DMS79 (cell line): ENCODE measurements at regions not wholly inside any gene's neighbourhood (a gene's known extent, or its start where the extent isn't known, plus 50 kb on each side); places are given as distances from the start of the nearest gene placed in this dataset.
"Not testable (repeated sequence)": the region's sequence is repeated elsewhere in the genome, so short reads cannot be mapped to it uniquely, and the experiment has no call there.

Source experiments
- DNase-seq: peaks from one replicate; lab custom pipeline; 2025; lab: John Stamatoyannopoulos, UW

DNA sequence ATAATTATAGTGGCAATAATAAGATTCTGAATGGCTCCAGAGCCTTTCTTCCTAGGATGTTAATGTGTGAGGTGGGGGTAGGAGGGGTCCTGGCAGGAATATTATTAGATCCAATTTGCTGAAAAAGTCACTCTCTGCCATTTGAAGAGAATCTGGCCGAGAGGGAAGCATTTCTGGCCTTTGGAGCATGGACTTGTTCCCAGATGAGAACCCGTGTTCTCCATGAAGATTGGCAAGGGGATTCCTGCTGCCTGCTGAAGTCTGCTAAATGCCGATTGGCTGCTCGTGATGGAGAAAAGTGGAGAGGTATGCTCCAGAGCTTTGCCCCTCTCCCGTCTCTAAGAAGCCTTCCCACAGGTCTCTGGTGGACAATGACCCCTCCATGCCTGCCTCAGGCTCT lies 135.6 kb downstream of the TRIM43 start:
- not testable (repeated sequence) for DNase-seq

DNA sequence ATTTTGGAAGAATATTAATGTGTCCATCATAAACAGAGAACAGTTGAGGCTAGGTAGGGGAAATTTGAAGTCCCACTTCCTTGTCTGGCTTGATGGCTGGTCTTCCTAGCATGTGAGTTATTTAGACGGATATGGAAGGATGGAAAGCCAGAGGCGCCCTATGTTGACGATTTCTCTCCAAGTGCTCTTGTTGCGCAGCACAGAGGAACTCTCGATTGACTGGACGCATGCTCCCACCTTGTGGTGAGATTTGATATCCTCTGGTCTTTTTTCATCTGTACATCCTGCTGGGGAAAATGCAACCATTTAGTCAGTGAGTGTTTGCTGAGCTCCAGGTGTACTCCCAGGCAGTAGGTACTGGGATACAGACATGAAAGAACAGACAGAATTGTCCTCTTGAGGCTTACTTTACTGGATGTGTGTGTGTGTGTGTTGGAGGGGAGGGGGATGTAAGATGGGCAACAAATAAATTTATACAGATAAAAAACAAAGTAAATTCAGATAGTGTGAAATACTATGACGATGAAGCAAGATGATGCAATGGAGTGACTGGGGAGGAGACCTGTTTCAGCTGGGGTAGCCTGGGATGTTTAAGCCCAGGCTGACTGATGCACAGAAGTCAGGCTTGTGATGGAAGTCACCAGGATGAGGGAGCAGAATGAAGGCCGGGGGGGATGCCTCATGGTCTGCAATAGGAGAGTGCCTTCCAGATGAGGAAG lies 137.2 kb downstream of the TRIM43 start:
- peak; percentile 51 for DNase-seq

DNA sequence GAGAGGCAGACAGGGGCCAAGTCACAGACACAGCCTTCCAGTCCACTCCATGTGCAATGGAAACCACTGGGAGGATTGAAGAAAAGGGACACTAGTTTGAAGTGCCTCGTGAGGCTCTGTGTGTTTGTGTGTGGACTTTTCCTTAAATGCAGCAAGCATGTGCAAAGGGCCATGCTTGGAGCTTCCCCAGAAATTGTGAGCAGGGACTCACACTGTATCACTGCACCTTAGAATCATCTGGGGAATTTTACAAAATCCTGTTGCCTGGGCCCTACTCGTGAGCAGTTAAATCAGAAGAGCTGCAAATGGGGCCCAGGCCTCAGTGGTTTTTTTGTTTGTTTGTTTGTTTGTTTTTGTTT lies 137.8 kb downstream of the TRIM43 start:
- no peak for DNase-seq

DNA sequence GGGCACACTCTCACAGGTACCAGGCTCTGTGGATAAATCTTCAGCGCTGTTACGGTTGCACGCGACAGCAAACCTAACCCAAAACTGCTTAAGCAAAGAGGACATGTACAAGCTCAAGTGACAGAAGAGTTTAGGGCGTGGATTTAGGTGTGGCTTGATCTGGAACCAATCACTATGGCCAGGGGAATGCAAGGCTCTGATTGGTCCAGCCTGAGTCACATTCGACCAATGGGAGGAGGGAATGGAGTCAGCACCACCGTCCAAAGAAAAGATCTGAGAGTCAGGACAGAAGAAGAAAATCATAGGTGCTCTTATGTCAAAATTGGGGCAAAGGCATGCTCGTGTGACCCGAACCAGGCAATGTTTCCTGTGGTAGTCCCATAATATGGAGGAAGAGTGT lies 139.0 kb downstream of the TRIM43 start:
- no peak for DNase-seq

DNA sequence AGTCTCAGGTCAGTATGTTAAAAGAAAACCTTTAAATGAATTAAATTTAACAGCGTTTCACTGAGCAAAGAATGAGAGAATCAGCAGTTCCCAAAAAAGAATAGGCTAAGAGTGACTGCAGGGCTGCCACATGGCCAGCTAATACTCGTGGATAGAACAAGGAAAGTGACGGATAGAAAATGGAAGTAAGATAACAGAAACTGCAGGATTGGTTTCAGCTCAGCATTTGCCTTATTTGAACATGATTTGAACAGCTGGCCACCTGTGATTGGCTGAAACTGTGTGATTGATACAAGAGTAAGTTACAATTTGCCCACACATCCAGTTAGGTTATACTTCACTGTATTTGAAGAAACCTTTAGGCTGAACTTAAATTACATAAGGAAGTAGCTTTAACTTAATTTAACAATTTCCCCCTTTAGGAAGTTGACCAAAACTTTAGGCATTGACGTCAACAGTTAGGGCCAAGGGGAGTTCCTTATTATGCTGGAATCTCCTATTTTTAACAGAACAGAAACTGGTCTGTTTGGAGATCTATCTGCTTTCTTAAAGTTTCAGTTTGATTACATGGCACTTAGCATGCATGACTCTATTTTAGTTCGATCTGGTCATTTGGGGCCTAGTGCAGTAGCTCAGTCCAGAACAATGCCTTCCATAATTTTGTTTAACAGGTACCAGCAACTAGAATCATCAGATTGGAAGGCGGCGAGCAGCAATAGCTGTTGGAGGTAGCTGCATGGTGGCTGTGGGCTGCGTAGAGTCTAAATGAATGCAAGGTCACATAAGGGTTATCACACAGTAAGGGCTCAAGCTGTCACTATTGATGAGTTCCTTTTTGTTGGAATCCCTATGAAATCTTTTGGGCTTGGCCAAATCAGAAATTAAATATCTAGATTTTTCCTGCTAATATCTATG lies 143.4 kb downstream of the TRIM43 start:
- DNase-seq, result no peak

DNA sequence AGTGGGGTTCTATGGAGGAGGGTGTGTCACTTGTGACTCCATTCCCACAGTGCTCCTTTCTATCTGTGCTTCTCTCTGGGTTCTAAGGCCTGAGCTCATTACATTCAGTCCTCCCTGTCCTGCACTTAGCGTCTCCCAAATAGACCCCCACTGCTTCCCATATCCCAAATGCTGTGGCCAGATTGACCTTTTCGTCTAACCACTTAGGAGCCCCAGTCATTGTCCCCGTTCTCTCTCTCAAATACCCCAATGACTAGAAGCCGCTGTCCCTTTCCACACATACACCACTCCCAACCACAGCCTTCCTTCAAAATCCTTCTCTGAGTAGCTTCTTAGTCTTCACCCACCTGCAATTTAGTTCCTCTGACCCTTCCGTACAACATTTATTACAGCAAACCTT lies 146.5 kb downstream of the TRIM43 start:
- no peak for DNase-seq

DNA sequence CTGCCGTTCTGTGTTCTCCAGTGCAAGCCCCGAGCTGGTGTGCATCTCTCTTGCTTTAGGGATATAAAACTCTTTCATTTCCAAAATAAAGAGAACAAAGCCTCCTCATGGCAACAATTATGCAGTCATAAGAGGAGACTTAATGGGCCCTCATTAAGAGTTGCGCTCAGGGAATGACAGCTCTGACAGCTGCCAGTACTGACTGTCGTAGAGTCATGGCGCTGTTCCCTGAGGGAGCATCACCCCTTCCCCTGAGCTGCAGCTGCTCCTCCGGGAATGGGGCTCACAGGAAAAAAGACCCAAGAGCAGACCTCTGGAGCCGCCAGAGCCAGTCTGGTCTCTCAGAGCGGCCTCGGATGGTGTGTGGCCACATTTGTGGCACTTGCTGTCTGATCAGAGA lies 160.3 kb downstream of the TRIM43 start:
- DNase-seq, result not testable (repeated sequence)

DNA sequence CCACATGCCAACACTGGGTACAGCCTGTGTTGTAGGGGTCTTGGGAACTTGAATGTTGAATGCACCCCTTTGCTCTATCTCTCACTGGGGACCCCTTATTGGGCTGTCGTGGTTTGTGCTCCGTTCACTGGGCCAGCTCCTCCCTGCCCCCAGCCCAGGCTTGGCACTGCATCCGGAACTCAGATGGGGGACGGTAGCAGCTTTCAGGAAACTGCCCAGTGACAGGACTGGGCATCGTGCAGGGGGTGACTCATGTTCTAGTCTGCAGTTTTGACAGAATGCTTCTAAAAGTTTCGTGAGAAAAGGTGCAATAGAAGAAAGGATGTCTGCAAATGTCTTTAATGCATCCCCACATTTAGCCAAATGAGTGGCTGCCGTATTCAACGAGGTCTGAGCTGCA lies 162.0 kb downstream of the TRIM43 start:
- not testable (repeated sequence) for DNase-seq

DNA sequence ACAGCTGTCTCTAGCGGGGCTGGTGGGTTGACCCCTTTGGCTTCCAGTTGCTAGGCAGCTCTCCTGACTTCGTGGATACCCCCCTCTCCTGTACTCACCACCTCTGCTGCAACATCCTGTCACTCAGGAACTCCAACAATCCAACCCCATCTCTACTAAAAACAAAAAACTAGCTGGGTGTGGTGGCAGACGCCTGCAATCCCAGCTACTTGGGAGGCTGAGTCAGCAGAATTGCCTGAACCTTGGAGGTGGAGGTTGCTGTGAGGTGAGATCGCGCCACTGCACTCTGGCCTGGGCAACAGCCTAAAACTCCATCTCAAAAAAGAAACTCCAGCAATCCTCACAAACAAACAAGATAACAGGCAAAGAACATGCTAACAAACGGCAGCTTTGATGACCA lies 162.4 kb downstream of the TRIM43 start:
- DNase-seq, result not testable (repeated sequence)

DNA sequence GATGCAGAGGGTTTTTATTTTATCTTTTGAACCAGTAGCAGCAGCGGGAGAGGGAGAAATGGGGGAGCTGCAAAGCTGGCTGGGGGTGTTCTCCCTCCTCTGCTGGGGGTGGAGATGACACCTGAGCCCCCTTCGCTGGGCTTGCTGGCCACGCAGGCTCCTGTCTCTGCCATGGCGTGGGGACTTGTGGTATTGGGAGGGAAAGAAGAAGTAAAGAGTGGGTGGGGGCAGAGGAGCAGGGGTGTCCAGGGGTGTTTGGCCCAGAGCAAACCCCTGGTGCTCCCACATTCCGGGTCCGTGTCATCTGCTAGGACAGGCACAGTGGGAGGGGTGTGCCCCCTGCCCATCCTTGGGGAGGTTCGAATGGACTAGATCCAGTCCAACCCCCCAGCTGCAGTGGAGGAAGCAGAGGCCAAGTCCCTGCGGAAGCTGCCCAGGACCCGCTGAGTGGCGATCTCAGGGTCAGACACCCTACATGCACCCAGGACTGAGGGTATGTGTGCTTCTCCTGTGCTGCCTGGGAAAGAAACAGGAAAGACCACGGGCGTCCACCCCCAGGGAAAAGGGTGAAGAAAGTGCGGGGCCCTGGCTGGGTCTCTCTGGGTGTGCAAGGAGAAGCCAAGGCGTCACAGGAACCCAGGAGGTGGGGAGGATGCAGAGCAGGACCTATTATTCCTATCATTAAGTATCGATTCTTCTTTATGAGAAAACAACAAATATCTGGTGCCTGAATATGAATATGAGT lies 163.2 kb downstream of the TRIM43 start:
- not testable (repeated sequence) for DNase-seq

DNA sequence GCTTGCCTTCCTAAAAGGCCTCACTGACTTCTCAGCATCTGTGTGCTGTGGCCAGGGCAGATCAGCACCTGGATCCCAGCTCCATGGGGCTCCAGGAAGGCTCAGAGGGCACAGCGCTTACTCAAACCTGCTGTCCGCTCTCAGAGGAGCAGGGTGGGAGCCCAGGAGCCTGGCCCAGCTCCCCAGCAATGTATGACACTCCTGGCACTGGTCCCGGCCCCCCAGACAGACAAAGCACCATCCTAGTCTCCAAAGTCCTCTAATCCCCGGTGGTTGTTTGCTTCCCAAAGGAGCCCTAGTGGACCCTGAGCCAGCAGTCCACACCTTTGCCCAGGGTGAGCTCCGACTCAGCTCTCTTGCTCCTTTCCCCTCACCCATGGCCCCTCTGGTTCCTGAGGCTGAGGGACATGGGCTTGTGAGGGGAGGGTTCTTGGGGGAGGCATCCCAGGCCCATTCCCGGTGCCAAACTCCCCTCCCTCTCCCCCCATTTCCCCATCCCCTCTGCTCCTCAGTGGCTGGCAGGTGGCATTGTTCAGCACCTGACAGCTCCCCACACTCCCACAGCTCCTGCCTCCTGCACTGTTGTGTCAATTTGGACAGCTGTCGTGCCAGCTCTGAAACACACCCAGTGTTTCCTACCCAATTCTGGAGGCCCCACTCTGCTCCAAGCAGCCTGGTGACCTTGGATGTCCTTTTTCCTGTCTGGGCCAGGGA lies 164.3 kb downstream of the TRIM43 start:
- not testable (repeated sequence) for DNase-seq

DNA sequence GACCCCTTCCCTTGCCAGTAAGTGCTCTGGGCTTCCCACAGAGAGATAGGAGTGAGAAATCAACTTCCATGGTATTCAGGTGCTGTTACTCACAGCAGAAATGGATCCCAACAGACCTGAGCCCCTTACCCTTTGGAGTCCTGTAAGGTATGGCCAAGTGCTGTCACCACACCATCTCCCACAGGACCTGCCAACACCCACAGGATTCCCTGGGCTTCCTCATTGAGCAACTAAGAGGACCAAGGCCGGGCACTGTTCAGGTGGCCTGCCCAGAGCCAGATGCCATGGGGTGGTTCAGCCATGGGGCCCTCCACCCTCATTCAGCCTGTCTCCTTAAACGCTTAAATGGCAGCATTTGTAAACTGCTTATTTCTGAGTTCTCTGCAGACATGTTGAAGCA lies 166.2 kb downstream of the TRIM43 start:
- DNase-seq, result no peak

DNA sequence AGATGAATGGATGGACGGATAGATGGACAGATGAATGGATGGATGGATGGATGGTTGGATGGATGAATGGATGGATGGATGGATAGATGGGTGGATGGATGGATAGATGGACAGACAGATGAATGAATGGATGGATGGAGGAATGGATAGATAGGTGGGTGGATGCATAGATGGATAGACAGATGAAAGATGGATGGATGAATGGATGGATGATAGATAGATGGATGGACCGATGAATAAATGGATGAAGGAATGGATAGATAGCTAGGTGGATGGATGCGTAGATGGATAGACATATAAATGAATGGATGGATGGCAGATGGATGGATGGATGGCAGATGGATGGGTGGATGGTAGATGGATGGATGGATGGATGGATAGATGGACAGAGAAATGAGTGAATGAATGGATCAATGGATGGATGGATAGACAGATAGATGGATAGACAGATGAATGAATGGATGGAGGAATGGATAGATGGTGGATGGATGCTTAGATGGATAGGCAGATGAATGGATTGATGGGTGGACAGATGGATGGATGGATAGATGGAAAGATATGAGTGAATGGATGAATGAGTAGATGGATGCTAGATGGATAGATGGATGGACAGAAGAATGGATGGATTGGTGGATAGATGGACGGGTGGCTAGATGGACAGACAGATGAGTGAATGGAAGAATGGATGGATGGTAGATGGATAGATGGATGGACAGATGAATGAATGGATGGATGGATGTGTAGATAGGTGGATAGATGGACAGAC lies 167.9 kb downstream of the TRIM43 start:
- no peak for DNase-seq

DNA sequence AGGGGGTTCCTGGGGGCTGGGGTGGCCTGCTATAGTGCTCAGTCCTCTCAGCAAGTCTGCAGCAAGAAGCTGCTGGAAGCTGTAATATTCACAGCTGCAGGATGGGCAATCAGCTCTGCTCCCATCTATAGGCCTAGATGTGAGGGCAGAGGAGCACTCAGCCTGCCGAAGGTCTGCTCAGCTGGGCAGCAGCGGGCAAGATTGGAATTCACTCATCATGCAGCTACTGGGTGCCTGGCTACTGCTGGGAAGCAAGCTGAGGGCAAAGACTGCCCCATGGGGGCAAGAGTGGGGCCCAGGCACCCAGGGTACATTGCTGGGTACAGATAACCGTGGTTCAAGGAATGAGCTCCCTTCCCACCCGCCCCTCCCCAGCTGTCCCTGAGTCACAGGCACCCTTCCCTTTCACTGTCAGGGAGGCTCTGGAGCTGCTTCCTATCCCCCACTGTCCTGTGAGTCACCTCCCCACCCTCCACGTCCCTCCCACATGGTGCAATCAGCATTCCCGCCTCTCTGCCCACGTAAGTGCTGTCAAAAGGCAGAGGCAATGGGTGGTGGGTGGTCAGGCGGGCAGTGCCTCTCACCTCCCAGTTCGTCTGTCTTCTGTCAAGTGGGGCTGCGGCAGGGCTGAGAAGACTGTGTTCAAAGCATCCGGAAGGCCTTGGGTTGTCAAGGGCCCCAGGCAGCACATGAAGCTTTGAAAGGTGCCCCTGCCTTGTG lies 169.2 kb downstream of the TRIM43 start:
- no peak for DNase-seq

DNA sequence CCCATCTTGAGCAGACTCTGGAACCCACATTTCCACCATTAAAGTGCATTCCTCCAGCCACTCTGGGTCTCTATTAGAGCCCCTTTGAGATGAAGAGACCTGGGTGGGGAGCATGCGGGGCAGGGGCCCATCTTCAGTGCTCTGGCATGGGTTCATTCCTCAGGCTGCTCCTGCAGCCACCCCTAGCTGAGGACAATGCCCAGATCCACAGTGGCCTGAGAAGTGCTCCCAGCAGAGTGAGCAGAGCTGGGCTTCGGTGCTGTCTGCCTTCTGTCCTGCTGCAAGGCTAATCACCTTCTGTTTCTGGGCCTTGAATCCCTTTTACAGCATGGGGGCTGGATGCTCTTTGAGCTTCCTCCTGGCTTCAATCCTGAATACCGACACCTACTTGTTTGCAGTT lies 169.8 kb downstream of the TRIM43 start:
- DNase-seq, result no peak

DNA sequence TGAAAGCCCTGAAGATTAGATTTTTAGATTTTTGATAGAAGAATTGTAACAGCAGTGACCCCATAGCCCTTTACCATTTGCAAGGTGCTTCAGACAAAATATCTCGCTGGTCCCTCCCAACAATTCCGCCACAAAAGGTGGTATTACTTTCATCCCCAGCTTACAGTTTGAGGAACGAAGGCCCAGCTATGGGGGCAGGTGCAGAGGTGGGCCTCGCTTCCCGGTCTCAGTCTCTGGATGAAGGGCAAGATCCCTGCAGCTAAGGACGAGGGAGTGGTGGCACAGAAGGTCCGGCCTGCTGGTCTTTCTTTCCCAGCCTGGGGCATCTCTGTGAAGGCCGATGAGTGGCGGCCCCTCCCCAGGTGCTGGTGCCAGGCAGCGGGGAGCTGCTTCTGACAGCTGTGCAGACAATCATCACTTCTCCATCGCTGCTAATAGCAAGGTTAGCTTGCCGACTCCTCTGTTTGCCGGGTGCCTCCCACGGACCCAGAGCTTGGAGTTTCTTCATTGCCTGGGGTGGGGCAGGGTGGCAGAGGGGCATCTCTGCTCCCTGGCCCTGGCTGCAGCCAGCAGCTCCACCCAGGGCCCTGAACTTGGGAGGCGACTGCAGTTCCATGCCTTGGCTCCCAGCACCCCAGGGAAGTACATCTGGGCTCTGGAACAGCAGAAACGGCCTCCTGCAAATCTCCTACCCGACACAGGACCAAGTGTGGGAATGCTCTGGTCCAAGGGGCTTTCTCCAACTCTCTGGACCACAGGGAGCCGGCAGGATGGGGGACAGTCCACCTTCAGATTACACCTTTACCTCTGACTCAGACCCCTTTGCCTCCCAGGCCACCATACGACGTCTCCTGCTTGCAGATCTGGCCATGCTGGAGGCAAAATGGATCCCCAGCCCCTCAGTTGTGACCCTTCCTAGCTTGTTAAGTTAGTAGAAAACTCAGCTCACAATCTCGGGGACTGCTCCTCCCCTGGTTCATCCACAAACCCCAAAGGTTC lies 170.5 kb downstream of the TRIM43 start:
- DNase-seq, result not testable (repeated sequence)

DNA sequence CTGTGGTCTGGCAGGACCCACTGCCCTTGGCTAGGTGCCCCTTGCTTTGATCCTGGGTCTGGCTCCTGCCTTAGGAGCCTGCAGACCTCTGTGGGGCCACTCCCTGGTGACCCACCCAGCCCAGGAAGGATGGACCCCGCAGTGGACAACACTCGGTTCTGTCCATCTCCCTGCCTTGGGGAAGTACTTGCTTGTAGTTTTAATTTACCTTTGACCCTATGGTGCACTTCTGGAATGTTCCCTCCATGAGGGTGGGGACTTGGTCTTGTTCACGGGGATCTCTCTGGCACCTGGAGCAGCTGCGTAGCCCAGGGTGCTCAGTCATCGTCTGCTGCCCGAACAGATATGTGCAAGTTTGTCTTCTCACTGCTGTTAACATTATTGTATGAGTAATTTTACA lies 171.3 kb downstream of the TRIM43 start:
- DNase-seq, result not testable (repeated sequence)

DNA sequence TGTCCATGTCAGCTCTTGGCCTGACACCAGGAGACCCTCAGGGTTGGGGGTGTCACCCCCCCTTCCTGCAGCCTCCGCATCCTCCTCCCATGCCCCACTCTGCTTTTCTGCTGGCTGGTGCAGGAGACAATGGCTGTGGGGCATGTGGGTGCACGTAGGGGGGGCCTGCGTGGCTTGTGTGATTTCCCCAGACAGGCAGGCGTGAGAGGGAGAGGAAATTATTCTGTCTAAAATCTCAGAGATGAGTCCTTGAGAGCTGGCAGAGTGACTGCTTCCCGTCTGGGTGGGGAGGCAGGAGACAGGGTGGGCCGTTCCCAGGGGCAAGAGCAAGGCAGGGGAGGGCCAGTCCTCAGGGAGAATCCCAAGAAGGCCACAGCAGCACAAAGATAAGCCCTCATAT lies 173.2 kb downstream of the TRIM43 start:
- not testable (repeated sequence) for DNase-seq
